Activated naive CD4-positive, alpha-beta T cell treated with anti-CD3 and anti-CD28 coated beads, Interleukin-2, amount 10 ng/mL, durations not matched to agents 7 days and 5 days (primary cell): ENCODE measurements at regions not wholly inside any gene's neighbourhood (a gene's known extent, or its start where the extent isn't known, plus 50 kb on each side); places are given as distances from the start of the nearest gene placed in this dataset.

Source experiments
- CTCF ChIA-PET: fragments of 350-600 bp; sonication (Branson Sonifier 250); formaldehyde crosslinking; loops from one replicate; lab custom pipeline; 2021; ENCODE audit warnings: antibody characterized with exemption; lab: Charles Lee
- DNase-seq: peaks from one replicate; pipeline ENCODE4 v3.0.0-alpha.2; 2020
- H3K27ac Mint-ChIP-seq: one replicate; pipeline ENCODE4 v1.8.0; 2021; ENCODE audit warnings: mild to moderate bottlenecking, moderate library complexity, mixed read lengths
- H3K27me3 Mint-ChIP-seq: one replicate; pipeline ENCODE4 v1.8.0; 2021; ENCODE audit warnings: mild to moderate bottlenecking, mixed read lengths
- H3K36me3 Mint-ChIP-seq: one replicate; pipeline ENCODE4 v1.8.0; 2021; ENCODE audit warnings: mixed read lengths
- H3K4me1 Mint-ChIP-seq: one replicate; pipeline ENCODE4 v1.8.0; 2021; ENCODE audit warnings: mixed read lengths
- H3K4me3 Mint-ChIP-seq: one replicate; pipeline ENCODE4 v1.8.0; 2021; ENCODE audit warnings: mild to moderate bottlenecking, moderate library complexity, mixed read lengths
- H3K9me3 Mint-ChIP-seq: one replicate; pipeline ENCODE4 v1.8.0; 2021; ENCODE audit warnings: mixed read lengths

GRCh38 chr11:8811571-8811970 is 99.4 kb upstream of the AKIP1 start:
- no peaks in the 10 kb centered on the region for H3K9me3 Mint-ChIP-seq
- no peak overlapping the region for H3K27ac Mint-ChIP-seq
- peaks cover 44% of the 10 kb centered on the region for H3K27me3 Mint-ChIP-seq
- CTCF ChIA-PET = interaction anchor here (0.7 to 1.5 kb wide), 2 partner anchors 109 to 148 kb away, joined by 3 to 5 read pairs; no protein-coding TSS in a partner anchor
- peaks cover 11% of the 10 kb centered on the region for H3K4me1 Mint-ChIP-seq
- DNase-seq = no peak
- H3K4me3 Mint-ChIP-seq = no peak overlapping the region
- no peaks in the 10 kb centered on the region for H3K36me3 Mint-ChIP-seq

GRCh38 chr11:8812438-8812837 is 98.6 kb upstream of the AKIP1 start:
- DNase-seq = no peak

GRCh38 chr11:8813658-8814057 is 97.3 kb upstream of the AKIP1 start:
- peak; percentile 61 for DNase-seq
- Mint-ChIP-seq H3K4me1 (peaks cover 11% of the 10 kb centered on the region), H3K27ac (no peak overlapping the region), H3K36me3 (no peaks in the 10 kb centered on the region), H3K27me3 (peaks cover 31% of the 10 kb centered on the region), H3K9me3 (no peaks in the 10 kb centered on the region), H3K4me3 (no peak overlapping the region)
- CTCF ChIA-PET = interaction anchor here (1.1 to 1.8 kb wide), 7 partner anchors 13 to 324 kb away, joined by 3 to 7 read pairs (median 3); no protein-coding TSS in a partner anchor

More at GRCh38 chr11:8812438-8812837, 98.6 kb upstream of the AKIP1 start:
- Mint-ChIP-seq H3K4me3 (no peak overlapping the region), H3K27ac (no peak overlapping the region), H3K9me3 (no peaks in the 10 kb centered on the region), H3K27me3 (peaks cover 35% of the 10 kb centered on the region), H3K36me3 (no peaks in the 10 kb centered on the region), H3K4me1 (peaks cover 11% of the 10 kb centered on the region)
- CTCF ChIA-PET = no interaction called here

- H3K27ac Mint-ChIP-seq = no peak overlapping the region
- DNase-seq = no peak
- H3K27me3 Mint-ChIP-seq = peaks cover 25% of the 10 kb centered on the region
- no peaks in the 10 kb centered on the region for H3K36me3 Mint-ChIP-seq
- no peaks in the 10 kb centered on the region for H3K9me3 Mint-ChIP-seq
- peaks cover 11% of the 10 kb centered on the region for H3K4me1 Mint-ChIP-seq
- CTCF ChIA-PET = interaction anchor here (1.1 to 1.8 kb wide), 7 partner anchors 14 to 323 kb away, joined by 3 to 7 read pairs (median 3); no protein-coding TSS in a partner anchor
- H3K4me3 Mint-ChIP-seq = no peak overlapping the region
Observed at GRCh38 chr11:8814209-8814922, 96.6 kb upstream of the AKIP1 start.

- Mint-ChIP-seq H3K36me3 (no peaks in the 10 kb centered on the region), H3K27me3 (peaks cover 20% of the 10 kb centered on the region), H3K27ac (no peak overlapping the region), H3K4me3 (no peak overlapping the region), H3K4me1 (peaks cover 11% of the 10 kb centered on the region), H3K9me3 (no peaks in the 10 kb centered on the region)
- no peak for DNase-seq
- CTCF ChIA-PET = interaction anchor here (1.1 to 1.8 kb wide), 3 partner anchors 145 to 323 kb away, joined by 3 to 7 read pairs (median 6); no protein-coding TSS in a partner anchor
Observed at GRCh38 chr11:8814923-8815240, 96.1 kb upstream of the AKIP1 start.

- no peak for DNase-seq
- no peak overlapping the region for H3K27ac Mint-ChIP-seq
- no peaks in the 10 kb centered on the region for H3K36me3 Mint-ChIP-seq
- H3K27me3 Mint-ChIP-seq = peaks cover 15% of the 10 kb centered on the region
- H3K4me1 Mint-ChIP-seq = no peaks in the 10 kb centered on the region
- H3K9me3 Mint-ChIP-seq = no peaks in the 10 kb centered on the region
- CTCF ChIA-PET = no interaction called here
- H3K4me3 Mint-ChIP-seq = no peak overlapping the region
Observed at GRCh38 chr11:8818421-8818820, 92.6 kb upstream of the AKIP1 start.

- H3K9me3 Mint-ChIP-seq = no peaks in the 10 kb centered on the region
- peaks cover 19% of the 10 kb centered on the region for H3K27me3 Mint-ChIP-seq
- no peak overlapping the region for H3K27ac Mint-ChIP-seq
- no peak overlapping the region for H3K4me3 Mint-ChIP-seq
- CTCF ChIA-PET = no interaction called here
- no peaks in the 10 kb centered on the region for H3K36me3 Mint-ChIP-seq
- no peak for DNase-seq
- H3K4me1 Mint-ChIP-seq = no peaks in the 10 kb centered on the region
Observed at GRCh38 chr11:8820401-8820800, 90.6 kb upstream of the AKIP1 start.

- DNase-seq = no peak
- no peaks in the 10 kb centered on the region for H3K4me1 Mint-ChIP-seq
- H3K27ac Mint-ChIP-seq = no peak overlapping the region
- CTCF ChIA-PET = no interaction called here
- H3K27me3 Mint-ChIP-seq = peaks cover 19% of the 10 kb centered on the region
- no peak overlapping the region for H3K4me3 Mint-ChIP-seq
- no peaks in the 10 kb centered on the region for H3K36me3 Mint-ChIP-seq
- no peaks in the 10 kb centered on the region for H3K9me3 Mint-ChIP-seq
Observed at GRCh38 chr11:8822469-8822868, 88.5 kb upstream of the AKIP1 start.

GRCh38 chr11:8823174-8823742 is 87.7 kb upstream of the AKIP1 start:
- no peak for DNase-seq
- Mint-ChIP-seq H3K9me3 (no peaks in the 10 kb centered on the region), H3K4me1 (no peaks in the 10 kb centered on the region), H3K4me3 (no peak overlapping the region), H3K27me3 (peaks cover 18% of the 10 kb centered on the region), H3K36me3 (no peaks in the 10 kb centered on the region), H3K27ac (no peak overlapping the region)
- CTCF ChIA-PET = no interaction called here

- no peak overlapping the region for H3K27ac Mint-ChIP-seq
Observed at GRCh38 chr11:8826139-8826786, 84.7 kb upstream of the AKIP1 start.

GRCh38 chr11:8826901-8827560 is 84.0 kb upstream of the AKIP1 start:
- H3K27ac Mint-ChIP-seq = no peak overlapping the region
- H3K4me1 Mint-ChIP-seq = peaks cover 11% of the 10 kb centered on the region
- peaks cover 11% of the 10 kb centered on the region for H3K27me3 Mint-ChIP-seq
- H3K4me3 Mint-ChIP-seq = no peak overlapping the region
- no peaks in the 10 kb centered on the region for H3K9me3 Mint-ChIP-seq
- DNase-seq = no peak
- CTCF ChIA-PET = interaction anchor here (0.8 to 1.0 kb wide), 2 partner anchors 14 to 87 kb away, joined by 3 read pairs; no protein-coding TSS in a partner anchor
- H3K36me3 Mint-ChIP-seq = no peaks in the 10 kb centered on the region

More at GRCh38 chr11:8826139-8826786, 84.7 kb upstream of the AKIP1 start:
- H3K9me3 Mint-ChIP-seq = no peaks in the 10 kb centered on the region
- no peak overlapping the region for H3K4me3 Mint-ChIP-seq
- H3K36me3 Mint-ChIP-seq = no peaks in the 10 kb centered on the region
- H3K27me3 Mint-ChIP-seq = peaks cover 13% of the 10 kb centered on the region
- CTCF ChIA-PET = interaction anchor here (1.0 kb wide), 1 partner anchor 88 kb away, joined by 3 read pairs; no protein-coding TSS in a partner anchor
- peaks cover 4% of the 10 kb centered on the region for H3K4me1 Mint-ChIP-seq
- no peak for DNase-seq

- CTCF ChIA-PET = no interaction called here
- Mint-ChIP-seq H3K4me3 (no peak overlapping the region), H3K27me3 (peaks cover 11% of the 10 kb centered on the region), H3K27ac (no peak overlapping the region), H3K9me3 (no peaks in the 10 kb centered on the region), H3K4me1 (peaks cover 21% of the 10 kb centered on the region), H3K36me3 (no peaks in the 10 kb centered on the region)
- no peak for DNase-seq
Observed at GRCh38 chr11:8828046-8828445, 82.9 kb upstream of the AKIP1 start.

- H3K4me1 Mint-ChIP-seq = peaks cover 27% of the 10 kb centered on the region
- no peaks in the 10 kb centered on the region for H3K36me3 Mint-ChIP-seq
- CTCF ChIA-PET = no interaction called here
- H3K27ac Mint-ChIP-seq = no peak overlapping the region
- DNase-seq = no peak
- H3K9me3 Mint-ChIP-seq = no peaks in the 10 kb centered on the region
- no peak overlapping the region for H3K4me3 Mint-ChIP-seq
- peaks cover 5% of the 10 kb centered on the region for H3K27me3 Mint-ChIP-seq
Observed at GRCh38 chr11:8828580-8829361, 82.2 kb upstream of the AKIP1 start.
